ENCODE measurements at regions not wholly inside any gene's neighbourhood (a gene's known extent, or its start where the extent isn't known, plus 50 kb on each side); places are given as distances from the start of the nearest gene placed in this dataset.
"Not testable (repeated sequence)": the region's sequence is repeated elsewhere in the genome, so short reads cannot be mapped to it uniquely, and the experiment has no call there.

- DNase-seq = no peak
These were observed 150.0 kb downstream of the ADSS2 start for GRCh38 chr1:244301595-244302130.

DNA sequence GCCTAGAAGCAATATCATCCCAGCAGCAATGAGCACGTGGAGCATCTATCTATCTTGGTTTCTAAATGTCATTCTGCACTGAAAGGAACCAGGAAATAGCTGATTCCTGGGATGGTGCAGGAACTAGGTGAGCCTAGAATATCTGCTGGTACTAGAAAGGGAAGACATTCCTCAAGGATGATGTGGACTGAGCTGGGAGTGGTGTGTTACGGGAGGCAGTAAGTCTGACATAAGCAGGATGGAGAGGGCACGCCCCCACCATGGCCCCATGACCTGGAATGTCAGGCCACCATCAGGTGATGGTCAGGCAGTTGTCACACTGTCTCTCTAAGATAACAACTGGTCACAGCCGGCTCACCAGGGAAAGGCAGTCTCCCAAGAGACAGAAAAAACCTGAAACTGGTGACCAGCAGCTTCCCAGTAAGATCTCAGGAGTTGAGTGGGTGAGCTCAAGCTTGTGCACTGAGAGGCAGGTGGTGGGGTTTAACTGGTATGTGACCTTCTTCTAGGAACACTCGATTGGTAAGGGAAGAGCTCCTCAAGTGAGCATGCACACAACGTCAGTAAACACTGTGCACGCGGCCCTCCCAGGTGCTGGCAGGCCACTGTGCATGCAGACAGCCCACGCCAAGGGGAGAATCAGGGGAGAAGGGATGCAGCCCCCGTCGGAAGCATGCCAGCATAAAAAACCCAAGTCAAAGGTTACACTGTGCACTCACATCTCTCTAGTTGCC, 148.7 kb downstream of the ADSS2 start:
- no peak for DNase-seq

DNA sequence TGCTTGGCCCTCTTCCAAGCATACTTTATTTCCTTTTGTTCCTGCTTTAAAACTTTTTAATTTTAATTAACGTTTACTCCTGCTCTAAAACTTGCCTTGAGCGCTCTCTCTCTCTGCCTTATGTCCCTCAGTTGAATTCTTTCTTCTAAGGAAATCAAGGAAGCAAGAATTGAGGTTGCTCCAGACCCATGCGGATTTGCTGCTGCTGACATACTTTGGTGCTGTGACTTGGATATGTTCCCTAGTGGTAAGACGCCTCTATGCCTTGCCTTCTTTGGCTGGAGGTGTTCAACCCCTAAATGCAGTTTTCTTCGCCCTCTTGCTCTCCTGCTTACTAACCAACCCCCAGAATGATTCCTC, 148.1 kb downstream of the ADSS2 start:
- DNase-seq = no peak

- no peak for DNase-seq
These were observed 147.6 kb downstream of the ADSS2 start for GRCh38 chr1:244304156-244304555.

GRCh38 chr1:244304656-244305055, 147.1 kb downstream of the ADSS2 start:
- no peak for DNase-seq

DNA sequence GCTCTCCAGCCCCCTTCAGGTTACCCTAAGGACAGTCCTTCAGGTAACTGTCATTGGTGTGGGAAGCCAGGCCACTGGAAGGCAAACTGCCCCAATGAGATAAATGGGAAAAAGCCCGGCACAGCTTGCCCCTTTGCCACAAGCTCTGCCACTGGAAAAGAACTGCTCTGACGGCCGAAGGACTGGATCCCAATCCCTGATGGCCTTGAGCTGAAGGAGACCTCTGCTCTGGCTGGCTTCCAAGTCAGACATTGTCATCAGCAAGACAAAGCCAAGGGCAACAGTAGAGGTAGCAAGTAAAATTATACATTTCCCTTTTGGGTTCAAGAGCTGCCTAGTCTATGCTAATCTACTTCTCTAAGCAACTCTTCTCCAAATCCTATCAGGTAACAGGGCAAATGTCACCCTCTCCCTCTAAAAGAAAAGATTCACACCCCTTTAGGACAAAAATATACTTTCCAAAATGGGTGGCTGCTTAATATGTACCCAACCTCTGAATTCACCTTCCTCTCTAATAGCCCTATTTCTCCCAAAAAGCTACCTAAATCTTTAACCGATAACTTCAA, 145.8 kb downstream of the ADSS2 start:
- no peak for DNase-seq

GRCh38 chr1:244306544-244306943, 145.2 kb downstream of the ADSS2 start:
- no peak for DNase-seq

DNA sequence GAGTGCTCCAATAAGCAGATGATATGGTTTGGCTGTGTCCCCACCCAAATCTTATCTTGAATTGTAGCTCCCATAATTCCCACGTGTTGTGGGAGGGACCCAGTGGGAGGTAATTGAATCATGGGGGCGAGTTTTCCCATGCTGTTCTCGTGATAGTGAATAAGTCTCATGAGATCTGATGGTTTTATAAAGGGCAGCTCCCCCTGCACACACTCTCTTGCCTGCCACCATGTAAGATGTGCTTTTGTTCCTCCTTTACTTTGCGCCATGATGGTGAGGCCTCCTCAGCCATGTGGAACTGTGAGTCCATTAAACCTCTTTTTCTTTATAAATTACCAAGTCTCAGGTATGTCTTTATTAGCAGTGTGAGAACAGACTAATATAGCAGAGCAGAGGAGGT, 142.5 kb downstream of the ADSS2 start:
- not testable (repeated sequence) for DNase-seq

DNA sequence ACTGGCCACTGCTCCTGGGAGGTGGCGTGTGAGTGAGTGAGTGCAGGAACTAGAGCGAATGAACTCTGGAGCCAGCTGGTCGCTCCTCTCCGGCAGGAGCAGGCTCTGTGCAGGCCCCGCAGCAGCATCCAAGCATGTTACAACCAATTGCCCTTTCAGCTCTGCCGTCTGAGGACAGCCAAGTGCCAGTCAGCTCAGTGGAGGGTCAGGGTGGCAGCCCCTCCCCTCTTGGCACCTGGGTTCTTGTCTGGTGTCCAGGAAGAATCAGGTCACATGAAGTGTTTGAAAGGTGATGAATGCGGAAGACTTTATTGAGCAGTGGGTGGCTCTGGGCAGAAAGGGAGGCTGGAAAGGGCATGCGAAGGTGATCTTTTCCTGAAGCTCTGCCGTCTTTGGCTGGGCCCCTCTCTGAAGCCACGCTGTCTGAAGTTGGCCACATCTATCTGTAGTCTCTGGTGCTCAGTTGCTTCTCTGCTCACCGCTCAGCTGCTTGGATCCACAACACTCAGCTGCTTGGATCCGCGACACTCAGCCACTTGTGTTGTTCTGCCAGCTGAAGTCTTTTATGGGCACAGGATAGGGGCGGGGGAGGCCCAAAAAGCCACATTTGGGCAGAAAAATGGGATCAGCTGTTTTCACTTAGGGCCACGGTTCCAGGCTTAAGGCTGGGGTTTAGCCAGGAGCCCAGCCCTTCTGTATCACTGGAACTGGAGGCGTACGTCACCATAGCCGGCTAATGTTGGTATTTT, 139.8 kb downstream of the ADSS2 start:
- no peak for DNase-seq

DNA sequence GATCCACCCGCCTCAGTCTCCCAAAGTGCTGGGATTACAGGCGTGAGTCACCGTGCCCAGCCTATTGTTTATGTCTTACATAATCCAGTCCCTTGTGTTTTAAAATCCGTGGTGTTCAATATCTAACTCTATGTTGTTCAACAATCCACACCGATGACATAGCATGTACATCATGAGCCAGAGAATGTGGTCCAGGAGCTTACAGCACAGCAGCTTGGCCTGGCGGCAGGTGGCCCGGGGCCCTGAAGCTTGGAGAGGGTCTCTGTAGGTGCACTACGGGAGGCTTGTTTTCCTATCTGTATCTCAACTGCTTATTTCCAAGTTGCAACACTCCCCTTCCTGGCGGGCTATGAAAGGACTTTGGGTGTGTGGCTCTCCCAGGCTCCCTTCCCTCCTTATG, 138.4 kb downstream of the ADSS2 start:
- no peak for DNase-seq

GRCh38 chr1:244314921-244315559, 136.7 kb downstream of the ADSS2 start:
- DNase-seq = no peak

- no peak for DNase-seq
These were observed 135.7 kb downstream of the ADSS2 start for GRCh38 chr1:244315996-244316395.

GRCh38 chr1:244316407-244316806, 135.3 kb downstream of the ADSS2 start:
- DNase-seq = no peak

DNA sequence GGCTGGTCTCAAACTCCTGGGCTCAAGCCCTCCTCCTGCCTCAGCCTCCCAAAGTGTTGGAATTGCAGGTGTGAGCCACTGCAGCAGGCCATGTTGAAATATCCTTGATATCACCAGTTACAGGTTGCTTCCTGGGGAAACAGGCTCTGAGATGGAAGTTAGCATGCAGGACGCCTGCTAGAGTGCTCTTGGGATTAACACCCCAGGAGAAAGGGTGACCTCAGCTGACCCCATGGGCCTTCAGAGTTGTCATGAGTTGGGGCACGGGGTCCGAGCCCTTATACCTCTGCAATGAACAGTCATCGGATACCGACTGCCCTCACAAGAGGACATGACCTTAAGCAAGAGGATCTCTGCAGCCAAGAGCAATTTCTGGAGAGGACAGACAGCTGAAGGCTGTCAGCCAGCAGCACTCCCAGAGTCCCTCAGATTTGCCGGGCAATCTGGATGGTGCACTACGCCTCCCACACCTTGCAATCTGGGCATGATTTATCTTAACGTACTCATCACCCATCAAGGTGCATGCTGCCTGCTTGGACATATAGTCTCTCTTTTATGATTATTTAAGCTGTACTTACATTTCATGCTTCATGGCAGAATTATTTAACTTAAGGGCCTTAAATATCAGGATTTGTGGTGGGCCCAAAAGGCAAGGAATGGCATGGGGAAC, 134.6 kb downstream of the ADSS2 start:
- DNase-seq = no peak

- no peak for DNase-seq
These were observed 133.6 kb downstream of the ADSS2 start for GRCh38 chr1:244318078-244318477.

- DNase-seq = no peak
These were observed 133.2 kb downstream of the ADSS2 start for GRCh38 chr1:244318512-244318911.

GRCh38 chr1:244319283-244320132, 132.2 kb downstream of the ADSS2 start:
- no peak for DNase-seq

GRCh38 chr1:244322181-244322580, 129.5 kb downstream of the ADSS2 start:
- no peak for DNase-seq

GRCh38 chr1:244322791-244323521, 128.8 kb downstream of the ADSS2 start:
- DNase-seq = no peak

- DNase-seq = no peak
These were observed 127.4 kb downstream of the ADSS2 start for GRCh38 chr1:244324176-244324883.
